ENCODE measurements at regions not wholly inside any gene's neighbourhood (a gene's known extent, or its start where the extent isn't known, plus 50 kb on each side); places are given as distances from the start of the nearest gene placed in this dataset.

DNA sequence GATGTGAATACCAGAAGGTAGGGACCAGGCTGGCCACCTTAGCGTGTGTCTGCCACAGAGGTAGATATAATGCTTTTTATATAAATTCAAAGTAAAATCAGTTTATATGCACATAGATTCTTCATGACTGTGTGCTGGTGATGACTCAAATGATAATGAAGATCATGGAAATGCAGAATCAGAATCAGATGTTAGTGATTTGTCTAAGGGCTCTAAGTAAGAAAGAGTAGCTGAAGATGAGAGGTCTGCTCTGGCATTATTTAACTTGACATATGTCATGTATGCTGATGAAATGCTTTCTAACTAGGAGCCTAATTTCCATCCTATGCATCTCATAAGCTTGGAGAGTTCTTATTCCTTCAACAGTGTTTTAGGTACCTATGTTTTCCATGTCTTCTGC, 50.3 kb upstream of the DPH6 start:
- peaks cover 3% of the 10 kb centered on the region for H3K36me3 Mint-ChIP-seq

DNA sequence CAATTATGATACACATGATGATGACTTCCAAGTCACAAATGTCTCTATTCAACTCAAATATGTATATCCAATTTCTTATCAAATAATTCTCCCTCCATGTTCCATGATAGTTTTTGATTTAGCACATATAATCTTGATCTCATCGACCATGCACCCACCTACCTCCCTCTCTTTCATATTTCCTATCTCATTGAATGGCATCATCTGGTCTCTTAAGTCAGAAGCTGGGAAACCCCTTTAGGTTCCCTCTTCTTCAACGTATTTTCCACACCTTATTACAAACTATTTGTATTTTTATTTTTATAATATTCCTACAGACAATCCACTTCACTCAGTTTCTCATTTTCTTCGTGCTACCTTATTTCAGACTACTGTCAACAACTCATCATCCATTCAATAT, 56.9 kb upstream of the DPH6 start:
- intact Hi-C loops (cut with micrococcal nuclease), result no loop called here
- Mint-ChIP-seq H3K4me1 (ENCODE audit: low read depth) (no peaks in the 10 kb centered on the region), H3K27ac (no peak overlapping the region), H3K4me3 (no peak overlapping the region), H3K27me3 (no peaks in the 10 kb centered on the region), H3K36me3 (no peaks in the 10 kb centered on the region), H3K9me3 (no peaks in the 10 kb centered on the region)
- no peak for DNase-seq
- ChIA-PET POLR2A (no interaction called here), CTCF (no interaction called here)

More for the DNA sequence above, 50.3 kb upstream of the DPH6 start:
- peaks cover 5% of the 10 kb centered on the region for H3K27me3 Mint-ChIP-seq
- no peak for DNase-seq
- no peak overlapping the region for H3K4me3 Mint-ChIP-seq
- ChIA-PET POLR2A (no interaction called here), CTCF (no interaction called here)
- no peaks in the 10 kb centered on the region for H3K4me1 Mint-ChIP-seq (ENCODE audit: low read depth)
- H3K27ac Mint-ChIP-seq, result no peak overlapping the region
- intact Hi-C loops (cut with micrococcal nuclease), result no loop called here
- H3K9me3 Mint-ChIP-seq, result peaks cover 5% of the 10 kb centered on the region

DNA sequence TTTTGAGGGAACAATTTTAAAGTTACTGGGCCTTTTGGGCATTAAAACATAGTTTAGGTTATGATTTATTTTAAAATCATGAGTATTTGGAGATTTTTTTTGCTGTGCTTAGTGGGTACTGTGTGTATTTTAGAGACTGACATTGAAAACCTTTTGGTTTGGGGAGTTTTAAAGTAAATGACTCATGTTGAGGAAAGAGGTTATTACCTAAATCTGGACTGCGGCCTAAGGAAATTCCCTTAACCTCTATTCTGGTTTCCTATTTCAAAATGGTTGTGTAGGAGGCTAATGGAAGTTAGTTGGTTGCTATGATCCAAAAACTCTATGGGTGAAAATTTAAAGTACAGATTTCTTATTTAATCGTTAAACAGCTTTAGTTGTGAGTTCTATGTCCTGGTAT, 57.3 kb upstream of the DPH6 start:
- Mint-ChIP-seq H3K27ac (no peak overlapping the region), H3K27me3 (no peaks in the 10 kb centered on the region), H3K4me1 (ENCODE audit: low read depth) (no peaks in the 10 kb centered on the region), H3K9me3 (no peaks in the 10 kb centered on the region), H3K4me3 (no peak overlapping the region), H3K36me3 (no peaks in the 10 kb centered on the region)
- POLR2A ChIA-PET, result no interaction called here
- CTCF ChIA-PET, result no interaction called here
- intact Hi-C loops (cut with micrococcal nuclease), result no loop called here
- no peak for DNase-seq

DNA sequence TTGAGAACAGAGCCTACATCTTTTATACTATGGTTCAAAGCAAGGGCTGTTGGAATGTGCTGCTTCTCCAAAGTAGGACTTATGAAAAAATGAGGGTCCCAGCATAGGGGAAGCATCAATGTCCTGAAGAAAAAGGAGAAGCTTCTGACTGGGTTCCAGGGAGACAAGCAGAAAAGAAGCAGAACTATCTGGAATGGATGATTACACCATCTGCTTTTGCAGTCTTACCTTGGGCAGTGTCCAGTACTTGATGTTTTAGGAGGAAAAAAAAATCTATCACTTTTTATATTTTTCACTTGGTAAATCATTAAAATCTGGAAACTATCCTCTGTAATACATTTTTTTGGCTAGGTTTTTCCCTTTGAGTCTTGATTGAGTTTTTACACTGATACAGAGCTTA, 57.9 kb upstream of the DPH6 start:
- Mint-ChIP-seq H3K27ac (no peak overlapping the region), H3K4me1 (ENCODE audit: low read depth) (no peaks in the 10 kb centered on the region), H3K4me3 (no peak overlapping the region), H3K27me3 (no peaks in the 10 kb centered on the region), H3K9me3 (no peaks in the 10 kb centered on the region), H3K36me3 (no peaks in the 10 kb centered on the region)
- POLR2A ChIA-PET, result no interaction called here
- intact Hi-C loops (cut with micrococcal nuclease), result no loop called here
- CTCF ChIA-PET, result no interaction called here
- no peak for DNase-seq

DNA sequence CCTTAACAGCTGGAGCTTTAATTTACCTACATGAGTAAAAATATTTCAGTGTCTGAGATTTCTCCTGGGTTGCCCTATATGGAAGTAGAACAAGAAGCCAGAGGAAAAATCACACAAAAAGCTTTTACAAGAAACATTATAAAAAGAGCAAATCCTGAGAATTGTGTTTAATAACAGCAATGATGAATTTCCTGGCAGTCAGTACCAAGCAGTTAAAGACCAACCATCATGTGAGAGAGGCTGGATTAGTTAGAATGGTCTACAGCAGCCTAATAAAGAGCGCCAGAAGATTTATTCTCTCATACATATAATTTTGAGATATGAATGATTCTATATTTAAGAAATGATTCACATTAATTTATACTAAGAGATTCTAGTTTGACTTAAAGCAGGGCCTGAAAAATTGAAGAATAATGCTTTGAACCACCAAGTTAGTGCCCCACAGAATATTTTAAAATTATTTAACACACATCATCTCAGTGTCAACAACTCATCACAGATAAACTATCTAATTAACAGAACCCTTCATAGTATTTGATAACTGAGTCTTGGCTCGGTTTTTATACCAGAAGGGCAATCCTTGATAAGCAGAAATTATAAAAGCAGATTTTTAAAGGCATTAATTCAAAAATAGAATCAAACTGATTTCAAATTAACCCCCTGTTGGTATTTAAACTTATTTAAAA, 59.9 kb upstream of the DPH6 start:
- ChIA-PET CTCF (no interaction called here), POLR2A (no interaction called here)
- intact Hi-C loops (cut with micrococcal nuclease), result no loop called here
- H3K4me1 Mint-ChIP-seq (ENCODE audit: low read depth), result no peaks in the 10 kb centered on the region
- no peak for DNase-seq
- no peak overlapping the region for H3K4me3 Mint-ChIP-seq
- H3K9me3 Mint-ChIP-seq, result no peaks in the 10 kb centered on the region
- no peaks in the 10 kb centered on the region for H3K36me3 Mint-ChIP-seq
- no peaks in the 10 kb centered on the region for H3K27me3 Mint-ChIP-seq
- H3K27ac Mint-ChIP-seq, result no peak overlapping the region

DNA sequence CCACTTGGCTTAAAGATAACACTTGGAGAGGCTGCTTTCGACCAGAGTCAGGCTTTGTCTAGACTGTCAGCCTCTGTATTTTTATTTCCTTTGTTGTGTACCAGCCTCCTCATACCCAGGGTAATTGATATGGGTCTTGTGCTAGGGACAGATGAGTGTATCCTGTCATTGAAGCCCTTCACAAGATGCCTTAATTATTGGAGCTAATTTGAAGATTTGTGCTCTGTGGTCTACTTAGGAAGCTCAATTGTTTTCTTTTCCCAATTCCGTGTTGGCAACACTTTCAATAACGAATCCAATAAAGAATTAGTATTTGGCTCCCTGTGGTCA, 60.5 kb upstream of the DPH6 start:
- intact Hi-C loops (cut with micrococcal nuclease), result no loop called here
- POLR2A ChIA-PET, result no interaction called here
- no peaks in the 10 kb centered on the region for H3K36me3 Mint-ChIP-seq
- H3K27ac Mint-ChIP-seq, result no peak overlapping the region
- H3K4me3 Mint-ChIP-seq, result no peak overlapping the region
- H3K27me3 Mint-ChIP-seq, result no peaks in the 10 kb centered on the region
- H3K9me3 Mint-ChIP-seq, result no peaks in the 10 kb centered on the region
- no peak for DNase-seq
- CTCF ChIA-PET, result no interaction called here
- H3K4me1 Mint-ChIP-seq (ENCODE audit: low read depth), result no peaks in the 10 kb centered on the region

DNA sequence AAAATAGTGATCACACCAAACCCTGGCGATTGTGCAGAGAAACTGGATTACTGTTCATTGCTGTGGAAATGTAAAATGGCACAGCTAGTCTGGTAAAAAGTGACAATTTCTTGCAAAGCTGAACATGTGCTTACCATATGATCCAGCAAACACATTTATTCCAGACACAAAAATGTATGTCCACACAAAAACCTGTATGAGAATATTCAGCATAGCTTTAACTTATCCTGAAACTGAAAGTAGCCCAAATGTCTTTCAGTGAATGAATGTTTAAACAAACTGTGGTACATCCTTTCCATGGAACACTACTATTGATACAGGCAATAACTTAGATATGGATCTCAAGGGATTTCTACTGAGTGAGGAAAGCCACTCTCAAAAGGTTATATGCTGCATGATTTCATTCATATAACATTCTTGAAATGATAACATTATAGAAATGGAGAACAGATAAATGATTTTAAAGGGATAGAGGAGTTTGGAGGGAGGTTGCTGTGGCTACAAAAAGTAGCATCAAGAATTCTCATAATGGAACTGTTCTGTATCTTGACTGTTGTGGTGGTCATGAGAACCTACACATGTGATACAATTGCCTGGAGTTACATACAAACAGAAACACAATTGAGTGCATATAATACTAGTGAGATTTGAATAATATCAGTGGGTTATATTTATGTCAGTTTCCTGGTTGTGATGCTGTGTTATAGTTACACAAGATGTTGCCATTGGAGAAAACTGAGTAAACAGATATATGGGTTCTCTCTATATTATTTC, 70.7 kb upstream of the DPH6 start:
- H3K36me3 Mint-ChIP-seq, result no peaks in the 10 kb centered on the region
- no peak for DNase-seq
- no peaks in the 10 kb centered on the region for H3K4me1 Mint-ChIP-seq (ENCODE audit: low read depth)
- peaks cover 12% of the 10 kb centered on the region for H3K9me3 Mint-ChIP-seq
- peaks cover 5% of the 10 kb centered on the region for H3K27me3 Mint-ChIP-seq
- H3K27ac Mint-ChIP-seq, result no peak overlapping the region
- intact Hi-C loops (cut with micrococcal nuclease), result no loop called here
- ChIA-PET CTCF (no interaction called here), POLR2A (no interaction called here)
- H3K4me3 Mint-ChIP-seq, result no peak overlapping the region

DNA sequence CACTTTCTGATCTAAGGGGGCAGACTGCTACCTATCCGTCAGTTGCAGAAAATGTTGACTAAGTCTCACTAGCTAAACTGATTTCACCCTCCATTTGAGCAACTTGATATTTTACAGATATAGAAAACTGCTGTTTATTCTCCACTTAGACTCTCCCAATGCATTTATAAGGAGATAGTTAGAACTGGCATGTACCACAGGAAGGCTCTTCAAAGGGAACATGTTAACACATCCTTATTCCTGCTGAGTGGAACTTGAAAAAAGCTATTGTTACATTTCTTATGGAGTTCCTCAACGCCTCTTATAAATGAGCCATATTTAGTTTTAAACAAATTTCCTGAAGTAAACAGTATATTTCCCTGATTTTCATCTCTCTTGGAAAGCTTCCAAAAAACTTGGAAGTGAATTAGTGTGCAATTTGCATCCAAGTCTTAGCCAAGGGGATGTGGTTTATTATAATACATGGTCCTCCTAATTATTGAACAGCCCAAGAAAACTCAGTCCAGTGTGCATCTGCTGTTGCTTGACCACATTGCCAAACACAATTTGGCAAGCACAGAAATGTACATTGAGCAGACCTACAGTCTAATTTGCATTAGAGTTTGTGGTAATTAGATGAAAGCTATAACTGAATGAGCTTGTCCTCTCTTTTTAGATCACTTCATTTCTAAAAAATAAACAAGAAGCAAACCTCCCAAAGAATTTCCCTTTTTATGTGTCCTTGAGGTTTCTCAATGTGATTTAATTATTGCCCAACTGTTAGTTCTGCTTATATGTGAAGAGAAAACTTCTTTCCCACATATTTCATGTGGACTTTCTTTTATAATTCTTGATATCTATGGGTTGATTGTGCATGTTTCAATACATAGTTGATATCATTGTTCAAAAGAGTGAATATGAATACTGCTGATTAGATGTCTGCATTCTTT, 72.6 kb upstream of the DPH6 start:
- no peak overlapping the region for H3K4me3 Mint-ChIP-seq

DNA sequence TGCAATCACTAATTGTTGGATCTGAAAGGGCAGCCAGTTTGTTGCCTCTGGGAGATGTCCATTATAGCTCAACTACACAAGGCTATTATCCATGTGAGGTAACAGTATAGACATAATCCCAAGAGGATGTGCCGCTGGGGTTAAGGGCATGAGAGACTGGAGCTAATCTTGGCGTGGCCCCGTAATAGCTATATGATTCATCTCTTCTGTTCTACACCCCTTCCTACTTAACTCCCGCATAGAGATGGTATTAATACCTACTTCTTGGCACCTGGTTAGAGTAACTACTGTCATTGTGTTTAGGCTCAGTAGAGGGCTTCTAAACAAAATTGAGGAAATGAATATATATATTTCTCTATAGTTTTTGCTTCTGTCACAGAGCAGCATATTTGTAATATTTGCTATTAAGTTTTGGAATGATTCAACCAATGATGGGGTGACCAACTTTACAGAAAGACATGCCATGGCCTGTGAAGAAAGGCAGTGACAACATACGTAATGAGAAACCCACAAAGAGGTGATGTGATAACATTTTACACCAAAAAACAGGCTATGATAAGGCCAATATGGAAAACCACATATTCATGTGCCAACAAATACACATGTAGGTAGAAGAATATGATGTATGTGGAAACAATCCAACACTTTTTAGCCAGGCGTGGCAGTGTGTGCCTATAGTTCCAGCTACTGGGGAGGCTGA, 76.8 kb upstream of the DPH6 start:
- no peak for DNase-seq
- ChIA-PET POLR2A (no interaction called here), CTCF (no interaction called here)
- Mint-ChIP-seq H3K27me3 (no peaks in the 10 kb centered on the region), H3K36me3 (no peaks in the 10 kb centered on the region), H3K4me1 (ENCODE audit: low read depth) (no peaks in the 10 kb centered on the region), H3K27ac (no peak overlapping the region), H3K4me3 (no peak overlapping the region), H3K9me3 (no peaks in the 10 kb centered on the region)
- intact Hi-C loops (cut with micrococcal nuclease), result no loop called here

More for the DNA sequence above, 72.6 kb upstream of the DPH6 start:
- CTCF ChIA-PET, result interaction anchor here (0.7 kb wide), 1 partner anchor 133 kb away, joined by 4 read pairs; no protein-coding TSS in a partner anchor
- H3K36me3 Mint-ChIP-seq, result no peaks in the 10 kb centered on the region
- POLR2A ChIA-PET, result no interaction called here
- H3K4me1 Mint-ChIP-seq (ENCODE audit: low read depth), result no peaks in the 10 kb centered on the region
- peaks cover 5% of the 10 kb centered on the region for H3K9me3 Mint-ChIP-seq
- intact Hi-C loops (cut with micrococcal nuclease), result no loop called here
- no peak for DNase-seq
- no peak overlapping the region for H3K27ac Mint-ChIP-seq
- H3K27me3 Mint-ChIP-seq, result peaks cover 5% of the 10 kb centered on the region

DNA sequence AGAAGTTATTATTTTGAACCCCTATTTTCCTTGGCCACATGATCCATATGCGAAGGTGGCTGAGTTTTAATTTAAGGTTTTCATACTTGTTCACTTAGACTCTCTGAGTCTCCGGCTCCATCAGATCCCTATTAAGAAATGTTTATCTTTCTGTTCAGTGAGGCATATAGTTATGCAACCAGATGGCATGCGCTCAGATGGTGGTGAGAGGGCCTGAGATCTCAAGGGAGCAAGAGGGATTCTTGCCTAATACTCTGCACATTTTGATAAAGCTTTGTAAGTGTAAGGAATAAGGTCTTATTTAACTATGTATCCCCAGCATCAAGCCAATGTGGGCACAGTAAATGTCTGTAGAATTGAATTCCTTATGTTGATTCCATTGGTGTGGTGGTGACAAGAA, 78.9 kb upstream of the DPH6 start:
- intact Hi-C loops (cut with micrococcal nuclease), result no loop called here
- H3K4me3 Mint-ChIP-seq, result no peak overlapping the region
- H3K27ac Mint-ChIP-seq, result no peak overlapping the region
- no peaks in the 10 kb centered on the region for H3K4me1 Mint-ChIP-seq (ENCODE audit: low read depth)
- DNase-seq, result no peak
- no peaks in the 10 kb centered on the region for H3K9me3 Mint-ChIP-seq
- no peaks in the 10 kb centered on the region for H3K36me3 Mint-ChIP-seq
- no peaks in the 10 kb centered on the region for H3K27me3 Mint-ChIP-seq
- ChIA-PET CTCF (no interaction called here), POLR2A (no interaction called here)

DNA sequence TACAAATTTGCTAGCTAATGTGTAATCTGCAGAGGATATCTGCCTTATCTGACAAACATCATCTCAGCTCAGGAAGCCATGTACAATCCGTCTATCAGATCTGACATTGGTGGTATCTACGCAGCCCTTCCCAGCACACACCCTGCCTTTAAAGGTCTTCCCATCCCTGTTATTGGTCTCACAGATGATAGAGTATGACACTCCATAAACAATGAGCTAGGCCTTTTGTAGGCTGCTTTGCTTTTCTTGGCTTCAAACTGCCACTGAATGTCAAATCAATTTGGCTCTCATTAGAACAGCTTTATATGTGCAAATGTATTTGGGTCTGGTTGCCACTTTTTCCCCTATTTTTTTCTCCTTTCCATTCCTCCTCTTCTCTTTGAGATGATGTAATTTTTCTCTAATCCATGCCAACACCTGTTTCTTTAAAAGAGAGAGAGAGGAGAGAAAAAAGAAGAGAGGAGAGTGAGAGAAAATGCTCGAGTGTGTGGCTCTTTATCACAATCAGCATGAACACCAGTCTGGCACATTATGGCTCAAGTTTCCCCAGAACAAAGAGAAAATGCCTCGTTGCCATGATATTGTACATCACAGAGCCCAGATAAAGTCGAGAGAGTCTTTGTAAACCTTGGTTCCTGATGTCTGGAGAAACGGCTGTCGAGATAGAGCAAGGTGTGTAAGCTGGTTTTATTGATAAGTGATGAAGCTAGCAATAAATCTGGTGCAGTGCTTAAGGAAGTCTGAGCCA, 80.8 kb upstream of the DPH6 start:
- DNase-seq, result no peak
- no peaks in the 10 kb centered on the region for H3K9me3 Mint-ChIP-seq
- intact Hi-C loops (cut with micrococcal nuclease), result no loop called here
- no peaks in the 10 kb centered on the region for H3K36me3 Mint-ChIP-seq
- no peak overlapping the region for H3K4me3 Mint-ChIP-seq
- no peak overlapping the region for H3K27ac Mint-ChIP-seq
- H3K27me3 Mint-ChIP-seq, result no peaks in the 10 kb centered on the region
- no peaks in the 10 kb centered on the region for H3K4me1 Mint-ChIP-seq (ENCODE audit: low read depth)
- ChIA-PET POLR2A (no interaction called here), CTCF (no interaction called here)

DNA sequence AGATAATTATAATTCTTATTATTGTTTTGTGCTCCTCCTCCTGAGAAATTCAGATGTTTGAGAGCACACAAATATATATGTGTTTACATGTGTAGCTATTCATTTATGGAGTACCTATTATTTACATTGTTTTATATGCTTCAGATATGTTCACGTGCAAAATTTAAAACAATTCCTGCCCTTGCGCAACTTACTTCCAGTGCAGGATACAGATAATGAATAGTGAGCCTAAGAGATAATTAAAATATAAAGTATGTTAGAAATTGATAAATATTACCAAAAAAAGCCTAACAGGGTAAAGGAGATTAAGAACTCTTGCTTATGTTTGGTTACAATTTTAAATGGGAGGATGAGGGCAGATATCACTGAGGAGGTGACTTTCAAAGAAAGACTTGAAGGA, 81.7 kb upstream of the DPH6 start:
- Mint-ChIP-seq H3K36me3 (no peaks in the 10 kb centered on the region), H3K27ac (no peak overlapping the region), H3K9me3 (no peaks in the 10 kb centered on the region), H3K4me1 (ENCODE audit: low read depth) (no peaks in the 10 kb centered on the region), H3K27me3 (peaks cover 2% of the 10 kb centered on the region), H3K4me3 (no peak overlapping the region)
- no peak for DNase-seq
- intact Hi-C loops (cut with micrococcal nuclease), result no loop called here
- POLR2A ChIA-PET, result interaction anchor here (0.5 kb wide), 1 partner anchor 1319 kb away, joined by 3 read pairs; no protein-coding TSS in a partner anchor
- CTCF ChIA-PET, result no interaction called here

Data from activated CD4-positive, alpha-beta memory T cell treated with anti-CD3 and anti-CD28 coated beads for 36 hours (primary cell).